Activated CD8-positive, alpha-beta T cell treated with anti-CD3 and anti-CD28 coated beads for 36 hours (primary cell): ENCODE measurements at regions not wholly inside any gene's neighbourhood (a gene's known extent, or its start where the extent isn't known, plus 50 kb on each side); places are given as distances from the start of the nearest gene placed in this dataset.

Source experiments
- ATAC-seq: fragments of 200-7000 bp; cut with Tn5 transposase; one replicate; pipeline ENCODE4 v1.10.0; 2021; ENCODE audit warnings: mild to moderate bottlenecking, moderate library complexity
- CTCF ChIA-PET: fragments of 350-600 bp; sonication (Branson Sonifier 250); formaldehyde crosslinking; loops from one replicate; lab custom pipeline; 2021; ENCODE audit warnings: antibody characterized with exemption; lab: Charles Lee
- POLR2A ChIA-PET: fragments of 350-600 bp; sonication (Branson Sonifier 250); formaldehyde crosslinking; loops from one replicate; lab custom pipeline; 2021; ENCODE audit warnings: antibody characterized with exemption; lab: Charles Lee
- DNase-seq: peaks from one replicate; pipeline ENCODE4 v3.0.0-alpha.2; 2020
- H3K27ac Mint-ChIP-seq: one replicate; pipeline ENCODE4 v1.8.0; 2021; ENCODE audit warnings: mild to moderate bottlenecking, mixed read lengths
- H3K27me3 Mint-ChIP-seq: one replicate; pipeline ENCODE4 v1.8.0; 2021; ENCODE audit warnings: mixed read lengths
- H3K36me3 Mint-ChIP-seq: one replicate; pipeline ENCODE4 v1.8.0; 2021; ENCODE audit warnings: low read depth, mixed read lengths
- H3K4me1 Mint-ChIP-seq: one replicate; pipeline ENCODE4 v1.8.0; 2021; ENCODE audit warnings: low read depth, mixed read lengths
- H3K4me3 Mint-ChIP-seq: one replicate; pipeline ENCODE4 v1.8.0; 2021; ENCODE audit warnings: mild to moderate bottlenecking, moderate library complexity, mixed read lengths
- H3K9me3 Mint-ChIP-seq: one replicate; pipeline ENCODE4 v1.8.0; 2021; ENCODE audit warnings: mixed read lengths
- CTCF ChIP-seq: fragments of 200-600 bp; IDR thresholded peaks from one replicate; pipeline ENCODE4 v1.8.0; 2022; ENCODE audit warnings: antibody characterized with exemption, mild to moderate bottlenecking
- intact Hi-C: fragments of 100-400 bp; cut with micrococcal nuclease; formaldehyde crosslinking; loops from one replicate; pipeline ENCODE4 v1.10.0; 2022

- Mint-ChIP-seq H3K4me3 (no peak overlapping the region), H3K27me3 (no peaks in the 10 kb centered on the region), H3K27ac (no peak overlapping the region), H3K4me1 (no peaks in the 10 kb centered on the region), H3K36me3 (no peaks in the 10 kb centered on the region), H3K9me3 (no peaks in the 10 kb centered on the region)
- intact Hi-C loops, result no loop called here
- CTCF ChIA-PET, result no interaction called here
- POLR2A ChIA-PET, result no interaction called here
- no peak for TF ChIP-seq CTCF
- DNase-seq, result no peak
- ATAC-seq, result no peak
These were observed 311.7 kb upstream of the ZNF608 start for GRCh38 chr5:125057912-125058826.

GRCh38 chr5:125059255-125060002 lies 313.0 kb upstream of the ZNF608 start:
- no peaks in the 10 kb centered on the region for H3K27me3 Mint-ChIP-seq
- no peak overlapping the region for H3K27ac Mint-ChIP-seq
- POLR2A ChIA-PET, result no interaction called here

GRCh38 chr5:125061726-125062125 lies 315.3 kb upstream of the ZNF608 start:
- Mint-ChIP-seq H3K4me3 (no peak overlapping the region), H3K9me3 (no peaks in the 10 kb centered on the region), H3K27ac (no peak overlapping the region), H3K27me3 (no peaks in the 10 kb centered on the region), H3K4me1 (no peaks in the 10 kb centered on the region), H3K36me3 (no peaks in the 10 kb centered on the region)
- DNase-seq (no peak), ATAC-seq (no peak)
- TF ChIP-seq CTCF, result no peak
- ChIA-PET POLR2A (no interaction called here), CTCF (no interaction called here)
- intact Hi-C loops, result no loop called here

More at GRCh38 chr5:125059255-125060002, 313.0 kb upstream of the ZNF608 start:
- intact Hi-C loops, result no loop called here
- CTCF ChIA-PET, result no interaction called here
- Mint-ChIP-seq H3K36me3 (no peaks in the 10 kb centered on the region), H3K9me3 (no peaks in the 10 kb centered on the region), H3K4me1 (no peaks in the 10 kb centered on the region), H3K4me3 (no peak overlapping the region)
- ATAC-seq (no peak), DNase-seq (no peak)
- no peak for TF ChIP-seq CTCF

GRCh38 chr5:125064621-125065438 lies 318.4 kb upstream of the ZNF608 start:
- ChIA-PET CTCF (no interaction called here), POLR2A (no interaction called here)
- DNase-seq (no peak), ATAC-seq (no peak)
- Mint-ChIP-seq H3K27me3 (no peaks in the 10 kb centered on the region), H3K4me3 (no peak overlapping the region), H3K9me3 (peaks cover 4% of the 10 kb centered on the region), H3K4me1 (no peaks in the 10 kb centered on the region), H3K27ac (no peak overlapping the region), H3K36me3 (no peaks in the 10 kb centered on the region)
- no peak for TF ChIP-seq CTCF
- intact Hi-C loops, result no loop called here
